Activated T-cell treated with anti-CD3 and anti-CD28 coated beads, Interleukin-2, amount 50 U/mL, for 72 hours (primary cell): ENCODE measurements at regions not wholly inside any gene's neighbourhood (a gene's known extent, or its start where the extent isn't known, plus 50 kb on each side); places are given as distances from the start of the nearest gene placed in this dataset.

ENCODE experiments used
- ATAC-seq, 2 donors: fragments of 150-1000 bp; cut with Tn5 transposase; replicated peaks in 1 of 2; 2 replicates each; pipeline ENCODE4 v1.10.0; 2021; ENCODE audit warnings: moderate library complexity in 2 of 2, mild to moderate bottlenecking in 1 of 2
- DNase-seq, 2 donors: peaks; one replicate each; pipeline ENCODE4 v3.0.0; 2021 to 2022; ENCODE audit warnings: mixed read lengths in 1 of 2
- H3K27ac Mint-ChIP-seq: one replicate; pipeline ENCODE4 v1.8.0; 2022; ENCODE audit warnings: mild to moderate bottlenecking, moderate library complexity, mixed read lengths
- H3K27me3 Mint-ChIP-seq: one replicate; pipeline ENCODE4 v1.8.0; 2022; ENCODE audit warnings: low read depth, mixed read lengths
- H3K36me3 Mint-ChIP-seq, 2 donors: one replicate each; pipeline ENCODE4 v1.8.0; 2022; ENCODE audit warnings: mixed read lengths in 2 of 2, mild to moderate bottlenecking in 1 of 2; ENCODE audit not compliant: insufficient read depth in 2 of 2
- H3K4me1 Mint-ChIP-seq: one replicate; pipeline ENCODE4 v1.8.0; 2022; ENCODE audit warnings: low read depth, mixed read lengths
- H3K4me3 Mint-ChIP-seq, 2 donors: one replicate each; pipeline ENCODE4 v1.8.0; 2022; ENCODE audit warnings: mild to moderate bottlenecking in 2 of 2, mixed read lengths in 2 of 2, moderate library complexity in 2 of 2
- H3K9me3 Mint-ChIP-seq, 2 donors: one replicate each; pipeline ENCODE4 v1.8.0; 2022; ENCODE audit warnings: mixed read lengths in 2 of 2

GRCh38 chr3:157639756-157640426 lies 136.7 kb upstream of the VEPH1 start:
- ATAC-seq: no peak
- peaks cover 0 to 2% of the 10 kb centered on the region in 2 donors for H3K36me3 Mint-ChIP-seq
- H3K4me1 Mint-ChIP-seq: no peaks in the 10 kb centered on the region
- H3K9me3 Mint-ChIP-seq: peaks cover 3 to 10% of the 10 kb centered on the region in 2 donors
- H3K27me3 Mint-ChIP-seq: peaks cover 6% of the 10 kb centered on the region
- no peak overlapping the region for H3K4me3 Mint-ChIP-seq
- DNase-seq: no peak
- no peak overlapping the region for H3K27ac Mint-ChIP-seq

- peaks cover 5% of the 10 kb centered on the region for H3K27me3 Mint-ChIP-seq
- ATAC-seq (no peak), DNase-seq (no peak)
- H3K27ac Mint-ChIP-seq: no peak overlapping the region
- peaks cover 0 to 2% of the 10 kb centered on the region in 2 donors for H3K36me3 Mint-ChIP-seq
- no peak overlapping the region for H3K4me3 Mint-ChIP-seq
- no peaks in the 10 kb centered on the region for H3K4me1 Mint-ChIP-seq
- peaks cover 3 to 10% of the 10 kb centered on the region in 2 donors for H3K9me3 Mint-ChIP-seq
Measured at GRCh38 chr3:157637866-157638265, 134.7 kb upstream of the VEPH1 start.

DNA sequence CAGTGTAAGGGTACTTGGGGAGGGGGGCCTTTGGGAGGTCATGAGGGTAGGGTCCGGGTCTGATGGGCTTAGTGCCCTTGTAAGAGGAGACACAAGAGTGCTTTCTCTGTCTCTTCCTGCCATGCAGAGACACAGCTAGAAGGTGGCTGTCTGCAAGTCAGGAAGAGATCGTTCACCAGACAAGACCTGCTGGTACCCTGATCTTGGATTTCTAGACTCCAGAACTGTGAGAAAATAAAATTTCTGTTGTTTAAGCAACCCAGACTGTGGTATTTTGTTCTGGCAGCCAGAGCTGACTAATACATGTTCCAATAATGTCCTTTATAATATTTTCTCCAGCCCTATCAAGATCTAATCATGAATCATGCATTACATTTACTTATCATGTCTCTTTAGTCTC lies 130.0 kb upstream of the VEPH1 start:
- Mint-ChIP-seq H3K4me3 (no peak overlapping the region), H3K36me3 (peaks cover 0 to 2% of the 10 kb centered on the region in 2 donors), H3K9me3 (peaks cover 3 to 8% of the 10 kb centered on the region in 2 donors), H3K27me3 (peaks cover 20% of the 10 kb centered on the region), H3K4me1 (no peaks in the 10 kb centered on the region), H3K27ac (no peak overlapping the region)
- DNase-seq: no peak
- ATAC-seq: no peak

DNA sequence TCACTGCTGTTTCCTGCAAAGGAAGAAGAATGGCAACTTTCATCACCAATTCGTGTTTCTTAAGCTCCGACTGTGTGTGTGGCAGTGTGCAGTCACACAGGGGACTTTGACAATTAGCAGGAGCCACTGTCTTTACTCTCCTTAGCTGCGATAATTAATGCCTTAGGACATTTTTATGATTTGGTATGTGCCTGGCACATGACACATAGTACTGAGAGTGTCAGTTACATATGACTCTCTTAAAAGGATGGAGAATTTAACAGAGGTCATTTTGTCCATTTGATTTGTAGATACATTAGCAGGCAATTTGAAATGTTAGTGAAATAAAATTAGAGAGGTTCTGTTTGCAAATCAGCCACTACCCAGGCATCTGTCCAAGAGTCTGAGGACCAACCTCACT lies 128.9 kb upstream of the VEPH1 start:
- DNase-seq (no peak), ATAC-seq (no peak)
- peaks cover 0 to under 1% of the 10 kb centered on the region in 2 donors for H3K9me3 Mint-ChIP-seq
- peaks cover 20% of the 10 kb centered on the region for H3K27me3 Mint-ChIP-seq
- no peak overlapping the region for H3K4me3 Mint-ChIP-seq
- no peak overlapping the region for H3K27ac Mint-ChIP-seq
- no peaks in the 10 kb centered on the region for H3K36me3 Mint-ChIP-seq
- H3K4me1 Mint-ChIP-seq: no peaks in the 10 kb centered on the region

GRCh38 chr3:157631478-157631877 lies 128.3 kb upstream of the VEPH1 start:
- Mint-ChIP-seq H3K4me3 (no peak overlapping the region), H3K27ac (no peak overlapping the region), H3K36me3 (no peaks in the 10 kb centered on the region), H3K4me1 (no peaks in the 10 kb centered on the region), H3K27me3 (peaks cover 20% of the 10 kb centered on the region), H3K9me3 (no peaks in the 10 kb centered on the region)
- ATAC-seq (no peak), DNase-seq (no peak)

DNA sequence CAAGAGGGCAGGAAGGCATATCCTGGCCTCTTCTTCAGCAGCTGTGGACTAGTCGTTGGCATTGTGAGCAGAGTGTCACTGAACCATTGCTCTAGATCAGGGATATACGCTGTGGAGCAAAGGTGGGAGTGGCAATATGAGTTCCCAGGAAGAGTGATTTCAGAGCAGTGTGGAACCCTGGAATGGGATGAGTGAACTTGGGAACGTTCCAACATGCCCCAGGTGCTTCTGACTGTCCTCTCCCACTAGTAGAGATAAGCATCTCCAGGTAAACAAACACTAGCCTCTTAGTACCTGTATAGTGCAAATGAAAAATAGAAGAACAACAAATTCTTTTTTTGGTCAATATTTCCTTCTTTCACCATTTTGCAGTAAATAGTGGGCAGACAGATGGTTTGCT lies 123.6 kb upstream of the VEPH1 start:
- ATAC-seq: no peak
- Mint-ChIP-seq H3K27ac (no peak overlapping the region), H3K4me3 (no peak overlapping the region), H3K36me3 (no peaks in the 10 kb centered on the region), H3K9me3 (no peaks in the 10 kb centered on the region), H3K27me3 (peaks cover 16% of the 10 kb centered on the region), H3K4me1 (no peaks in the 10 kb centered on the region)
- no peak for DNase-seq

GRCh38 chr3:157624801-157625200 lies 121.6 kb upstream of the VEPH1 start:
- Mint-ChIP-seq H3K27ac (no peak overlapping the region), H3K4me1 (no peaks in the 10 kb centered on the region), H3K27me3 (peaks cover 2% of the 10 kb centered on the region), H3K9me3 (no peaks in the 10 kb centered on the region), H3K36me3 (no peaks in the 10 kb centered on the region), H3K4me3 (no peak overlapping the region)
- ATAC-seq: no peak
- no peak for DNase-seq

DNA sequence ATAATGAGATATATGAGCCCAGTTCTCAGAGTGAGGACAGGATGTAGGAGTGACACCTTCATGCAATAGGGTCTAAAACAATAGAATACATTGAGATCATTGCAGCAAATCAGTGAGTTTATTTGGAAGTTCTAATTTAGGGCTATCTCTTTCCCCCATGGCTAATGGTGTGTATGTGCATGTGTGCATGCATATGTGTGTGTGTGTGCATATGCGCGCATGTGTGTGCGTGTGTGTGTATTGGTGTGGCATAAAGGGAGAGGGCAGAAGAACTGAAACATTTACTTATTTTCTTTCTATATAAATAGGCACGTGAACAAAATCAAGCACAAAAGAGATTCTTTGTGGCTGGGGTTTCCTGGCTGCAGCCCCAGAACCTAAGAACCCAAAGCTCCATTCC lies 115.7 kb upstream of the VEPH1 start:
- H3K27me3 Mint-ChIP-seq: peaks cover 7% of the 10 kb centered on the region
- no peak overlapping the region for H3K27ac Mint-ChIP-seq
- H3K9me3 Mint-ChIP-seq: no peaks in the 10 kb centered on the region
- H3K36me3 Mint-ChIP-seq: no peaks in the 10 kb centered on the region
- H3K4me3 Mint-ChIP-seq: no peak overlapping the region
- DNase-seq (no peak), ATAC-seq (no peak)
- peaks cover 9% of the 10 kb centered on the region for H3K4me1 Mint-ChIP-seq

GRCh38 chr3:157618075-157618760 lies 115.0 kb upstream of the VEPH1 start:
- DNase-seq: peak in 1 of 2 donors; percentile 25

GRCh38 chr3:157614896-157615295 lies 111.7 kb upstream of the VEPH1 start:
- Mint-ChIP-seq H3K4me1 (peaks cover 19% of the 10 kb centered on the region), H3K36me3 (no peaks in the 10 kb centered on the region), H3K27me3 (peaks cover 7% of the 10 kb centered on the region), H3K9me3 (no peaks in the 10 kb centered on the region), H3K27ac (no peak overlapping the region), H3K4me3 (no peak overlapping the region)
- DNase-seq (no peak), ATAC-seq (no peak)

More at GRCh38 chr3:157618075-157618760, 115.0 kb upstream of the VEPH1 start:
- Mint-ChIP-seq H3K36me3 (no peaks in the 10 kb centered on the region), H3K4me3 (no peak overlapping the region), H3K27ac (no peak overlapping the region), H3K9me3 (no peaks in the 10 kb centered on the region), H3K4me1 (peaks cover 9% of the 10 kb centered on the region), H3K27me3 (peaks cover 7% of the 10 kb centered on the region)
- ATAC-seq: peak; percentile 88 to 92

GRCh38 chr3:157611536-157612076 lies 108.4 kb upstream of the VEPH1 start:
- DNase-seq: no peak
- Mint-ChIP-seq H3K36me3 (no peaks in the 10 kb centered on the region), H3K4me1 (peaks cover 23% of the 10 kb centered on the region), H3K27me3 (peaks cover 22% of the 10 kb centered on the region), H3K9me3 (no peaks in the 10 kb centered on the region), H3K4me3 (no peak overlapping the region), H3K27ac (no peak overlapping the region)
- peak in 1 of 2 donors; percentile 17 for ATAC-seq

GRCh38 chr3:157610876-157611535 lies 107.8 kb upstream of the VEPH1 start:
- Mint-ChIP-seq H3K4me1 (peaks cover 25% of the 10 kb centered on the region), H3K27me3 (peaks cover 26% of the 10 kb centered on the region), H3K36me3 (no peaks in the 10 kb centered on the region), H3K27ac (no peak overlapping the region), H3K4me3 (no peak overlapping the region), H3K9me3 (no peaks in the 10 kb centered on the region)
- ATAC-seq: no peak
- DNase-seq: no peak

- H3K4me1 Mint-ChIP-seq: peaks cover 25% of the 10 kb centered on the region
Measured at GRCh38 chr3:157607826-157608405, 104.7 kb upstream of the VEPH1 start.

More at GRCh38 chr3:157607826-157608405, 104.7 kb upstream of the VEPH1 start:
- no peak for DNase-seq
- ATAC-seq: no peak
- no peaks in the 10 kb centered on the region for H3K9me3 Mint-ChIP-seq
- H3K27ac Mint-ChIP-seq: no peak overlapping the region
- peaks cover 26% of the 10 kb centered on the region for H3K27me3 Mint-ChIP-seq
- H3K4me3 Mint-ChIP-seq: no peak overlapping the region
- H3K36me3 Mint-ChIP-seq: no peaks in the 10 kb centered on the region
